ENCODE measurements at regions not wholly inside any gene's neighbourhood (a gene's known extent, or its start where the extent isn't known, plus 50 kb on each side); places are given as distances from the start of the nearest gene placed in this dataset.

GRCh38 chr14:97028382-97028781 is 231.2 kb downstream of the VRK1 start (continued):
- TF ChIP-seq AR (CRISPR knock-in tag; IDR thresholded peaks at IDR 0.05) (no peak), CREM (CRISPR knock-in tag; IDR thresholded peaks at IDR 0.05) (no peak), ATF3 (CRISPR knock-in tag; conservative IDR thresholded peaks at IDR 0.05) (no peak), ATF1 (CRISPR knock-in tag; IDR thresholded peaks at IDR 0.05) (no peak), PRRX2 (CRISPR knock-in tag; IDR thresholded peaks at IDR 0.05) (no peak), FOXJ3 (CRISPR knock-in tag; IDR thresholded peaks at IDR 0.05; ENCODE audit: borderline replicate concordance) (no peak), RORB (CRISPR knock-in tag; IDR thresholded peaks at IDR 0.05) (no peak), NR2C2 (CRISPR knock-in tag; IDR thresholded peaks at IDR 0.05) (no peak), GRHL2 (CRISPR knock-in tag; IDR thresholded peaks at IDR 0.05; ENCODE audit: insufficient replicate concordance, severe bottlenecking) (no peak), ELF4 (CRISPR knock-in tag; IDR thresholded peaks at IDR 0.05; ENCODE audit: low read depth) (no peak), TEAD1 (CRISPR knock-in tag; IDR thresholded peaks at IDR 0.05) (no peak)

GRCh38 chr14:97029800-97030199 is 232.6 kb downstream of the VRK1 start:
- Mint-ChIP-seq H3K27me3 (ENCODE audit: low read depth) (peaks cover 35% of the 10 kb centered on the region), H3K4me3 (no peak overlapping the region), H3K36me3 (peaks cover 8% of the 10 kb centered on the region), H3K27ac (no peak overlapping the region), H3K4me1 (peaks cover 66% of the 10 kb centered on the region), H3K9me3 (peaks cover 8% of the 10 kb centered on the region)
- ChIA-PET POLR2A (no interaction called here), CTCF (interaction anchor here (1.0 kb wide), 1 partner anchor 19 kb away, joined by 3 read pairs; no protein-coding TSS in a partner anchor)
- no peak for ATAC-seq
- DNase-seq (ENCODE audit: low spot score): no peak
- no peak for TF ChIP-seq TEAD4 (CRISPR knock-in tag; IDR thresholded peaks at IDR 0.05)
- TF ChIP-seq NR2C2 (CRISPR knock-in tag; IDR thresholded peaks at IDR 0.05): no peak
- TF ChIP-seq AR (CRISPR knock-in tag; IDR thresholded peaks at IDR 0.05): no peak
- TF ChIP-seq, protein P1, sequence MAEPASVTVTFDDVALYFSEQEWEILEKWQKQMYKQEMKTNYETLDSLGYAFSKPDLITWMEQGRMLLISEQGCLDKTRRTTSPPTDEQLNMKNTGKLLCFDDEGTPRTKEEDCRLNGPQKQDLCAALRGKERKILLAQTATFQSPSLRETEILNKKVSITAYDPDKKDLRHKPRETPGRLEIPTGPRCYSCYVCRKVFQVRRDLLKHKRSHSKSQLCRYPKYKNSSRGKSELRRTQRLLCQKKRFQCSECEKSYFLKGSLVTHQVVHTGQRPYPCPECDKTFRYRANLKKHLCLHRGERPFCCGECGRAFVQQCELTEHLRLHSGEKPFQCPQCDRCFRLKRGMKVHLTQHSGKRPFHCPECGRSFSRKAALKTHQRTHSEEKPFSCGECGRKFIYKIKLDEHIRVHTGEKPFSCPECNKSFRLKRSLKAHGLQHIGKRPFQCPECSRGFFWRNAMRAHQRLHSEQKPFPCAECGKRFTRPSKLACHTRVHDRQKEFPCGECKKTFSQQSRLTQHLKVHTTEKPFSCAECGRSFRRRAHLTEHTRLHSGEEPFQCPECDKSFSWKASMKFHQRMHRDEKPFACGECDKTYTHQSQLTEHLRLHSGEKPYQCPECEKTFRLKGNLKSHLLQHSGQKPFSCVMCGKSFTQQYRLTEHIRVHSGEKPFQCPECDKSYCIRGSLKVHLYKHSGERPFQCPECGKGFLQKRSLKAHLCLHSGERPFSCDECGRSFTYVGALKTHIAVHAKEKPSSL (CRISPR knock-in tag; conservative IDR thresholded peaks at IDR 0.05): no peak
- TF ChIP-seq MAX (CRISPR knock-in tag; IDR thresholded peaks at IDR 0.05): no peak
- no peak for TF ChIP-seq ZNF396 (CRISPR knock-in tag; IDR thresholded peaks at IDR 0.05; ENCODE audit: borderline replicate concordance)
- TF ChIP-seq, protein P2, sequence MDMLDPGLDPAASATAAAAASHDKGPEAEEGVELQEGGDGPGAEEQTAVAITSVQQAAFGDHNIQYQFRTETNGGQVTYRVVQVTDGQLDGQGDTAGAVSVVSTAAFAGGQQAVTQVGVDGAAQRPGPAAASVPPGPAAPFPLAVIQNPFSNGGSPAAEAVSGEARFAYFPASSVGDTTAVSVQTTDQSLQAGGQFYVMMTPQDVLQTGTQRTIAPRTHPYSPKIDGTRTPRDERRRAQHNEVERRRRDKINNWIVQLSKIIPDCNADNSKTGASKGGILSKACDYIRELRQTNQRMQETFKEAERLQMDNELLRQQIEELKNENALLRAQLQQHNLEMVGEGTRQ (CRISPR knock-in tag; IDR thresholded peaks at IDR 0.05): no peak
- TF ChIP-seq IRF2 (CRISPR knock-in tag; IDR thresholded peaks at IDR 0.05; ENCODE audit: borderline replicate concordance, low read depth): no peak
- TF ChIP-seq, protein P3, sequence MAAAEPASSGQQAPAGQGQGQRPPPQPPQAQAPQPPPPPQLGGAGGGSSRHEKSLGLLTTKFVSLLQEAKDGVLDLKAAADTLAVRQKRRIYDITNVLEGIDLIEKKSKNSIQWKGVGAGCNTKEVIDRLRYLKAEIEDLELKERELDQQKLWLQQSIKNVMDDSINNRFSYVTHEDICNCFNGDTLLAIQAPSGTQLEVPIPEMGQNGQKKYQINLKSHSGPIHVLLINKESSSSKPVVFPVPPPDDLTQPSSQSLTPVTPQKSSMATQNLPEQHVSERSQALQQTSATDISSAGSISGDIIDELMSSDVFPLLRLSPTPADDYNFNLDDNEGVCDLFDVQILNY (CRISPR knock-in tag; IDR thresholded peaks at IDR 0.05): no peak
- TF ChIP-seq KAT7 (CRISPR knock-in tag; IDR thresholded peaks at IDR 0.05; ENCODE audit: borderline replicate concordance): no peak

Data from WTC11 (cell line).